B cell (primary cell): ENCODE measurements at regions not wholly inside any gene's neighbourhood (a gene's known extent, or its start where the extent isn't known, plus 50 kb on each side); places are given as distances from the start of the nearest gene placed in this dataset.
"Not testable (repeated sequence)": the region's sequence is repeated elsewhere in the genome, so short reads cannot be mapped to it uniquely, and the experiment has no call there.

Experiments
- ATAC-seq: fragments of 200-7000 bp; cut with Tn5 transposase; one replicate; pipeline ENCODE4 v1.10.0; 2021; ENCODE audit warnings: low read depth, mild to moderate bottlenecking, moderate number of reproducible peaks, moderate library complexity
- CTCF ChIA-PET: fragments of 350-600 bp; sonication (Branson Sonifier 250); formaldehyde crosslinking; loops from one replicate; lab custom pipeline; 2021; ENCODE audit warnings: antibody characterized with exemption, inconsistent platforms; lab: Charles Lee
- POLR2A ChIA-PET: fragments of 350-600 bp; sonication (Branson Sonifier 250); formaldehyde crosslinking; loops from one replicate; lab custom pipeline; 2021; ENCODE audit warnings: antibody characterized with exemption; lab: Charles Lee
- DNase-seq: peaks from one replicate; pipeline ENCODE4 v3.0.0; 2013
- H2AFZ ChIP-seq: 2 replicates; pipeline ENCODE4 v1.6.1; 2012; ENCODE audit warnings: mild to moderate bottlenecking, low read depth, low read length; ENCODE audit not compliant: insufficient read depth, poor library complexity, severe bottlenecking
- H3K27ac ChIP-seq, 2 donors: 1 replicate in 1 of 2; 2 replicates in 1 of 2; pipeline ENCODE4 v1.5.1; 2012 to 2013; ENCODE audit warnings: low read length in 2 of 2, mild to moderate bottlenecking in 2 of 2, moderate library complexity in 1 of 2
- H3K27me3 ChIP-seq, 4 experiments: fragments of 200-600 bp in 1 of 4; sonication (generic) in 1 of 4; replicated peaks in 1 of 4; 1 replicate in 2 of 4; 2 replicates in 2 of 4; pipeline versions ENCODE4 v1.6.1 to v1.7.0; 2013 to 2016; ENCODE audit warnings: low read length in 3 of 4, mild to moderate bottlenecking in 2 of 4, mixed read lengths in 1 of 4, moderate library complexity in 1 of 4; ENCODE audit not compliant: insufficient read depth in 4 of 4, control insufficient read depth in 3 of 4; ENCODE audit errors: control extremely low read depth in 1 of 4
- H3K36me3 ChIP-seq, 2 experiments: replicated peaks in 1 of 2; 1 replicate in 1 of 2; 2 replicates in 1 of 2; pipeline versions ENCODE4 v1.6.1 to v1.7.1; 2013; ENCODE audit warnings: low read length in 1 of 2; ENCODE audit not compliant: insufficient read depth in 2 of 2, control insufficient read depth in 1 of 2; ENCODE audit errors: control extremely low read depth in 1 of 2, extremely low read depth in 1 of 2
- H3K4me1 ChIP-seq, 2 donors: fragments of 200-600 bp in 1 of 2; sonication (generic) in 1 of 2; 1 replicate in 1 of 2; 2 replicates in 1 of 2; pipeline versions ENCODE4 v1.5.1 to v1.6.1; 2013 to 2017; ENCODE audit warnings: low read length in 2 of 2; ENCODE audit not compliant: control insufficient read depth in 2 of 2, insufficient read depth in 2 of 2
- H3K4me2 ChIP-seq: replicated peaks from 2 replicates; pipeline ENCODE3; 2012; ENCODE audit warnings: mild to moderate bottlenecking, low read depth, low read length; ENCODE audit not compliant: poor library complexity, severe bottlenecking
- H3K4me3 ChIP-seq, 5 experiments: fragments of 200-600 bp in 1 of 5; sonication (generic) in 1 of 5; 1 replicate in 3 of 5; 2 replicates in 2 of 5; pipeline versions ENCODE4 v1.5.1 to v1.7.0; 2011 to 2016; ENCODE audit warnings: low read length in 4 of 5, mild to moderate bottlenecking in 4 of 5, low read depth in 2 of 5, control low read depth in 1 of 5, moderate library complexity in 1 of 5; ENCODE audit not compliant: insufficient read depth in 1 of 5; ENCODE audit errors: control extremely low read depth in 1 of 5, extremely low read depth in 1 of 5
- H3K79me2 ChIP-seq: fragments of 200-600 bp; sonication (generic); one replicate; pipeline ENCODE4 v1.6.0; 2016; ENCODE audit warnings: low read length; ENCODE audit not compliant: control insufficient read depth, insufficient read depth
- H3K9ac ChIP-seq: fragments of 200-600 bp; sonication (generic); 2 replicates; pipeline ENCODE4 v1.6.1; 2017; ENCODE audit warnings: mild to moderate bottlenecking, low read length, moderate library complexity
- H3K9me3 ChIP-seq, 3 donors: one replicate each; pipeline versions ENCODE4 v1.6.1 to v1.7.1; 2013; ENCODE audit warnings: low read length in 2 of 3; ENCODE audit not compliant: control insufficient read depth in 2 of 3, insufficient read depth in 1 of 3; ENCODE audit errors: control extremely low read depth in 1 of 3
- H4K20me1 ChIP-seq: 2 replicates; pipeline ENCODE4 v1.6.0; 2012; ENCODE audit warnings: mild to moderate bottlenecking, low read length; ENCODE audit not compliant: insufficient read depth, control insufficient read depth, poor library complexity, severe bottlenecking
- H3K27ac Mint-ChIP-seq: one replicate; pipeline ENCODE4 v1.8.0; 2021; ENCODE audit warnings: mixed read lengths
- H3K27me3 Mint-ChIP-seq: one replicate; pipeline ENCODE4 v1.8.0; 2021; ENCODE audit warnings: mixed read lengths
- H3K4me1 Mint-ChIP-seq: one replicate; pipeline ENCODE4 v1.8.0; 2021; ENCODE audit warnings: mixed read lengths
- H3K4me3 Mint-ChIP-seq: one replicate; pipeline ENCODE4 v1.8.0; 2021; ENCODE audit warnings: mixed read lengths
- H3K9me3 Mint-ChIP-seq: one replicate; pipeline ENCODE4 v1.8.0; 2022; ENCODE audit warnings: mixed read lengths; ENCODE audit not compliant: insufficient read depth
- CTCF ChIP-seq: fragments of 200-600 bp; IDR thresholded peaks from one replicate; pipeline ENCODE4 v1.8.0; 2022; ENCODE audit warnings: antibody characterized with exemption, mild to moderate bottlenecking
- EZH2 ChIP-seq: IDR thresholded peaks from 2 replicates; pipeline ENCODE4 v1.6.1; 2012; ENCODE audit warnings: borderline replicate concordance, low read depth, mild to moderate bottlenecking, moderate library complexity, low read length; ENCODE audit not compliant: insufficient read depth, poor library complexity, severe bottlenecking
- WGBS: methylation state at CpG from one replicate; pipeline ENCODE4 v1.1.5; 2013; ENCODE audit warnings: missing lambda C conversion rate; ENCODE audit not compliant: insufficient coverage; 5-methylcytosine and 5-hydroxymethylcytosine counted together
- intact Hi-C: fragments of 100-400 bp; cut with micrococcal nuclease; formaldehyde crosslinking; loops from one replicate; pipeline ENCODE4 v1.10.0; 2022

- Mint-ChIP-seq H3K9me3 (no peaks in the 10 kb centered on the region), H3K27me3 (no peaks in the 10 kb centered on the region), H3K27ac (peak overlapping the region; percentile 89), H3K4me1 (peaks cover 33% of the 10 kb centered on the region), H3K4me3 (peak overlapping the region; percentile 74)
- H3K4me2 ChIP-seq, result no peak overlapping the region
- no peak for ATAC-seq
- no peak overlapping the region for H3K4me3 ChIP-seq
- H3K9ac ChIP-seq, result no peak overlapping the region
- DNase-seq, result peak; percentile 11
- H3K36me3 ChIP-seq, result no peaks in the 10 kb centered on the region
- intact Hi-C loops, result loop anchor here (10.0 kb wide), 2 partner anchors 127 to 363 kb away; no protein-coding TSS in a partner anchor
- H3K4me1 ChIP-seq, result peaks cover 0 to 30% of the 10 kb centered on the region in 2 donors
- no peaks in the 10 kb centered on the region for H3K79me2 ChIP-seq
- ChIA-PET POLR2A (no interaction called here), CTCF (interaction anchor here (1.2 kb wide), 1 partner anchor 122 kb away, joined by 3 read pairs; no protein-coding TSS in a partner anchor)
- peak overlapping the region in 1 of 2 donors; percentile 41 for H3K27ac ChIP-seq
- no peaks in the 10 kb centered on the region for H4K20me1 ChIP-seq
- WGBS, result no CpG with 5 or more reads among the region's 3 CpGs
- no peak overlapping the region for H2AFZ ChIP-seq
- H3K9me3 ChIP-seq, result no peaks in the 10 kb centered on the region
- H3K27me3 ChIP-seq, result no peaks in the 10 kb centered on the region
- TF ChIP-seq EZH2, result no peak
- TF ChIP-seq CTCF, result no peak
Observed at GRCh38 chrY:20891440-20892160, 135.7 kb downstream of the RPS4Y2 start.

GRCh38 chrY:20925350-20926091 is 169.6 kb downstream of the RPS4Y2 start:
- Histone ChIP-seq H3K4me1 (peaks cover 0 to 15% of the 10 kb centered on the region in 2 donors), H3K9me3 (peaks cover 1 to 18% (median 9%) of the 10 kb centered on the region in 3 donors)
- Mint-ChIP-seq H3K27ac (peak overlapping the region; percentile 20), H3K4me3 (peak overlapping the region; percentile 34), H3K4me1 (peaks cover 15% of the 10 kb centered on the region)
- H4K20me1 ChIP-seq, H3K27me3 Mint-ChIP-seq, ATAC-seq, H3K9ac ChIP-seq, CTCF ChIA-PET, H3K36me3 ChIP-seq, intact Hi-C loops, H3K27me3 ChIP-seq, H3K79me2 ChIP-seq, H2AFZ ChIP-seq, H3K4me2 ChIP-seq, H3K27ac ChIP-seq, H3K9me3 Mint-ChIP-seq, H3K4me3 ChIP-seq: not testable (repeated sequence)
- WGBS, result 82% methylated on average over 2 of the region's 4 CpGs
- DNase-seq, result peak; percentile 13
- POLR2A ChIA-PET, result interaction anchor here (0.5 kb wide), 1 partner anchor 203 kb away, joined by 3 read pairs; no protein-coding TSS in a partner anchor
